Activated naive CD4-positive, alpha-beta T cell treated with anti-CD3 and anti-CD28 coated beads for 36 hours (primary cell): ENCODE measurements at regions not wholly inside any gene's neighbourhood (a gene's known extent, or its start where the extent isn't known, plus 50 kb on each side); places are given as distances from the start of the nearest gene placed in this dataset.

Experiments
- CTCF ChIA-PET: fragments of 350-600 bp; sonication (Branson Sonifier 250); formaldehyde crosslinking; loops from one replicate; lab custom pipeline; 2021; ENCODE audit warnings: antibody characterized with exemption; lab: Charles Lee
- DNase-seq: peaks from one replicate; pipeline ENCODE4 v3.0.0-alpha.2; 2020
- H3K27ac Mint-ChIP-seq: one replicate; pipeline ENCODE4 v1.8.0; 2021; ENCODE audit warnings: mild to moderate bottlenecking, mixed read lengths
- H3K27me3 Mint-ChIP-seq: one replicate; pipeline ENCODE4 v1.8.0; 2021; ENCODE audit warnings: low read depth, mixed read lengths
- H3K36me3 Mint-ChIP-seq: one replicate; pipeline ENCODE4 v1.8.0; 2021; ENCODE audit warnings: low read depth, mixed read lengths
- H3K4me1 Mint-ChIP-seq: one replicate; pipeline ENCODE4 v1.8.0; 2021; ENCODE audit warnings: low read depth, mixed read lengths
- H3K4me3 Mint-ChIP-seq: one replicate; pipeline ENCODE4 v1.8.0; 2021; ENCODE audit warnings: mild to moderate bottlenecking, moderate library complexity, mixed read lengths
- H3K9me3 Mint-ChIP-seq: one replicate; pipeline ENCODE4 v1.8.0; 2021; ENCODE audit warnings: mixed read lengths
- intact Hi-C: fragments of 100-400 bp; cut with micrococcal nuclease; formaldehyde crosslinking; loops from one replicate; pipeline ENCODE4 v1.15.1; 2023

DNA sequence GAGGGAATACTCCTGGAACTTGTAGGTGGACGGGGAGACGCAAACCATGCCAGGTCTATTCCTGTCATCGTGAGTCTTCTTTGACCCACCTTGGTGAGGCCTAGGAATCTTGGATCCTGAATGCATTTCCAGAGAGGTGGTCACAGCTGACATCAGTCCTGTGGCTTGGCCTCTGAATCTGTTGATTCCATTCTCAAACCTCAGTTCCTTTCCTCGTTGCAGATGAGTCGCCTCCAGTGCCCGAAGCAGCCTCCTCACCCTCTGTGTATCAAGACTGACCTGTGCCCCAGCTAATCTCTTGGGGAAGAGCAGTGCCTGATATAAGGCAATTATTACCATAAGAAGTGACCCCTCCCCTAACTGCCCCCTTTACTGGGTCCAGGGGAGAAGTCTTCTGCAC, 118.1 kb downstream of the SMIM20 start:
- DNase-seq: no peak
- peaks cover 12% of the 10 kb centered on the region for H3K4me1 Mint-ChIP-seq
- H3K36me3 Mint-ChIP-seq: no peaks in the 10 kb centered on the region
- peaks cover 12% of the 10 kb centered on the region for H3K27me3 Mint-ChIP-seq
- H3K9me3 Mint-ChIP-seq: no peaks in the 10 kb centered on the region
- no peak overlapping the region for H3K4me3 Mint-ChIP-seq
- intact Hi-C loops: no loop called here
- CTCF ChIA-PET: no interaction called here
- no peak overlapping the region for H3K27ac Mint-ChIP-seq

DNA sequence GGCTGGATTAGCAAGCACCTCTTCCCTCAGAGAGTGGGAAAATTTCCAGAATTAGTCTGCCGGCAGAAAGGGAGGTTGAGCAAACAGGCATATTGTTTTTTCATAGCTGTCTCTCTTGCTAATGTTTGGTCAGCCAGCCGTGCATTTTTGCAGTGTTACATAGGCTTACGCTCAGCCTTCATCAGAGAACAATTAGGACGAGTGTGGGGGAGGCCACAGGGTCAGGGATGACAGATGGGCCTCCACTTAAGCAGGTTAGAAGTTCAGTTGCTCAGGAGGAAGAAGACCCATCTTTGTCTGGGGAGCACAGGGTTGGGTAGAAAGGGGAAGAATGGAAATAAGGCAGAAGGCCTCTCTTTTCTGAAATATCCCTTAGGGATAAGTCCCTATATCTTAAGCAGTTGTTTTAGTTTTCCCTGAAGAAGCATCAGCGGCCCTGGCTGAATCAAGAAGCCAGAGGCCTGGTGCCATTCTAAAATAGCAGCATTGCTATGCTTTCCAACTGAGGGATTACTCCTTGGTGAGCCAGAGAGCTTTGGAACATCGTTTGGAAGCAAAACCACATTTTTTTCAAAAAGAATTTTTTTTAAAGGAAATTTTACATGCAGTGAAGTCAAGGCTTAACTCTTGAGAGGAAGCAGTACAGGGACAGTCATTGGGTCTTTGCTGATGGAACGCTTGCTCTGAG, 118.8 kb downstream of the SMIM20 start:
- no peak for DNase-seq
- CTCF ChIA-PET: interaction anchor here (0.6 to 1.1 kb wide), 3 partner anchors 128 to 688 kb away, joined by 3 to 4 read pairs (median 3); no protein-coding TSS in a partner anchor

DNA sequence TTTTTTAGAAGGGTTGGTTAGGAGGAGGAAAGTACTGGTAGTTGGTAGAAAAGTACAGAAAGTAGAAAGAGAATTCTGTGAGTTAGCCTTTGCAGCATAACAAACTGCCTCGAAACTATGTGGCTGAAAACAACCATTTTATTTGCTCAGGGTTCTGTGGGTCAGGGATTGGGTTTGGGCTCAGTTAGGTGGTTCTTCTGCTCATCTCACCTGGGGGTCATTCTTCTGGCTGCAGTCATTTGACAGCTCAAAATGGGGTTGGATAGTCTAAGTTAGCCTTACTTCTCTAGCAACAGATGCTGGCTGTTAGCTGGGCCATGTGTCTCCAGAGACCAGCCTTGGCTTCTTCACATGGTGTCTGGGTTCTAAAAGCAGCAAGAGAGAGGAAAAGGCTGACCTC, 119.4 kb downstream of the SMIM20 start:
- Mint-ChIP-seq H3K9me3 (no peaks in the 10 kb centered on the region), H3K4me1 (peaks cover 12% of the 10 kb centered on the region), H3K36me3 (no peaks in the 10 kb centered on the region), H3K27me3 (peaks cover 8% of the 10 kb centered on the region), H3K27ac (no peak overlapping the region), H3K4me3 (no peak overlapping the region)
- no peak for DNase-seq
- intact Hi-C loops: no loop called here
- CTCF ChIA-PET: interaction anchor here (0.7 to 1.7 kb wide), 3 partner anchors 46 to 687 kb away, joined by 3 to 4 read pairs (median 4); no protein-coding TSS in a partner anchor

More for the DNA sequence above, 118.8 kb downstream of the SMIM20 start:
- H3K36me3 Mint-ChIP-seq: no peaks in the 10 kb centered on the region
- H3K27ac Mint-ChIP-seq: no peak overlapping the region
- H3K4me3 Mint-ChIP-seq: no peak overlapping the region
- peaks cover 8% of the 10 kb centered on the region for H3K27me3 Mint-ChIP-seq
- no peaks in the 10 kb centered on the region for H3K9me3 Mint-ChIP-seq
- intact Hi-C loops: no loop called here
- H3K4me1 Mint-ChIP-seq: peaks cover 12% of the 10 kb centered on the region

DNA sequence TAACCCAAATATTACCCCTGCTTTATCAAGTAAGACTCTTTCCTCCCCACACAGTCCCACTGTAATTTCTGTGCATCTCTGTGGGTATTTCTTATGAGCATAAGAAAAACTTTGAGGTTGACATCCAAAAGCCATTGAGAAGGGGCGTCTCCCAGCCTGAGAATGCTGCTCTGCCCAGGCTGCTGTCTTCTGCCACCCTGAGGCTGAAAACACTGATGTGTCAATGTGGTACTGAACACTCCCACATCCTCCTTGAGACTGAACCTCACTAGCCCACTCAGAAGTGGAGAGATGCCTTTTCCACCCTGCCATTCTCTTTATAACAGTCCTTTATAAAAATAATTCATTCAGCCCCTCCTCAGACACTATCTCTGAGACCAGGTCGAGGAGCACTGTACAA, 120.8 kb downstream of the SMIM20 start:
- H3K27me3 Mint-ChIP-seq: peaks cover 7% of the 10 kb centered on the region
- DNase-seq: peak; percentile 10
- H3K9me3 Mint-ChIP-seq: no peaks in the 10 kb centered on the region
- H3K36me3 Mint-ChIP-seq: no peaks in the 10 kb centered on the region
- H3K4me1 Mint-ChIP-seq: peaks cover 11% of the 10 kb centered on the region
- H3K4me3 Mint-ChIP-seq: no peak overlapping the region
- no peak overlapping the region for H3K27ac Mint-ChIP-seq
- CTCF ChIA-PET: interaction anchor here (1.7 kb wide), 1 partner anchor 47 kb away, joined by 4 read pairs; no protein-coding TSS in a partner anchor
- intact Hi-C loops: no loop called here

DNA sequence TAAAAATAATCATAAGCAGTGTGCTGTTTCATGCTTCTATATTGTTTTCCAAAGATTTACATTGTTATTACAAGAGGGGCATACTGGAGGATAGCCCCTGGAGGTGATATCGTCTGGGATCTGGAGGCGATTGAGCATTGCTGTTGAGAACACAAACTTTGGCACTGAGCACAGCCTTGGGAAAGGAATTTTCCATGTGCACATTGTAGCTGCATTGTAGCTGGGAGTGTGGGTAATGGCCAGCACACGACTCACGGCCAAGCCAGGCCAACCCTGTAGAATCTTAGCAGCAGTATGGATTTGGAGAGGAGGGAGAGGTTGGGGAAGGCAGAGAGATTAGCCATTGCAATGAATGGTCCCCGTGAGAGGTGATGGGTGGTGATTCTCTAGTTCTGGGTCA, 121.9 kb downstream of the SMIM20 start:
- H3K4me1 Mint-ChIP-seq: peaks cover under 1% of the 10 kb centered on the region
- CTCF ChIA-PET: no interaction called here
- no peaks in the 10 kb centered on the region for H3K36me3 Mint-ChIP-seq
- H3K9me3 Mint-ChIP-seq: no peaks in the 10 kb centered on the region
- no peak overlapping the region for H3K4me3 Mint-ChIP-seq
- intact Hi-C loops: no loop called here
- no peaks in the 10 kb centered on the region for H3K27me3 Mint-ChIP-seq
- no peak overlapping the region for H3K27ac Mint-ChIP-seq
- no peak for DNase-seq

DNA sequence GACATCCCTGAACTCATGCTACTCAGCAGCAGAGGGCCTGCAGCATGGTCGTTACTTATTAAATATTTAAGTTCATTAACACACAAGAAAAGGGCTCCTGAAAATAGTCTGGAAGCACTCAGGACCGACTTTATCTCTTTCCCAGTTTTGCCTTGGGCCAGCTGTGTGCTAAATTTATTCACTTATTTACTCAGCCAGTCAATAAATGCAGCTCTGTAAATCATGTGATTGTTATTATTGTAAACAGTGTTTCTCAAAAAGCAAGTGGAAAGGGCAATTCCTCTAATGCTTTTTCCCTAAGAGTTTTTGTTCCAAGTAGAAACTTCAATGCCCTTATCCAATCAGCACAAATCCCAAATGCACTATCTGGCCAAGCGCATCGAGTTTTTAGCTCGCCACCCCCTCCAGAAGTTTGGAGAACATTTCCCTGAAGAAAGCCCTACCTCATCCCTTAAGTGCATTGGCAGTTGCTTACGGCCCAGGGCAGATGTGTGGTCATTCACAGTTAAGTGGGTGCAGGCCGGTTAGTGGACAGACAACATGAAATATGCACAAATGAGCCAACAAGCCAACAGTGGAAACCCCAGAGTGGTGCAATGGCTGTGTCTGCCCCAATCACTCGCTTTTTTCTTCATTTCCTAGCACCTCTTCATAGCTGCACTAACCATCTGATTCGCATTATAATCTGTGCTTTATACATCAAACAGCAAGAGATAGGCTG, 125.8 kb downstream of the SMIM20 start:
- H3K27me3 Mint-ChIP-seq: no peaks in the 10 kb centered on the region
- H3K4me1 Mint-ChIP-seq: no peaks in the 10 kb centered on the region
- H3K9me3 Mint-ChIP-seq: no peaks in the 10 kb centered on the region
- CTCF ChIA-PET: interaction anchor here (1.3 kb wide), 1 partner anchor 52 kb away, joined by 5 read pairs; no protein-coding TSS in a partner anchor
- no peaks in the 10 kb centered on the region for H3K36me3 Mint-ChIP-seq
- no peak overlapping the region for H3K27ac Mint-ChIP-seq
- DNase-seq: no peak
- H3K4me3 Mint-ChIP-seq: no peak overlapping the region
- intact Hi-C loops: no loop called here

DNA sequence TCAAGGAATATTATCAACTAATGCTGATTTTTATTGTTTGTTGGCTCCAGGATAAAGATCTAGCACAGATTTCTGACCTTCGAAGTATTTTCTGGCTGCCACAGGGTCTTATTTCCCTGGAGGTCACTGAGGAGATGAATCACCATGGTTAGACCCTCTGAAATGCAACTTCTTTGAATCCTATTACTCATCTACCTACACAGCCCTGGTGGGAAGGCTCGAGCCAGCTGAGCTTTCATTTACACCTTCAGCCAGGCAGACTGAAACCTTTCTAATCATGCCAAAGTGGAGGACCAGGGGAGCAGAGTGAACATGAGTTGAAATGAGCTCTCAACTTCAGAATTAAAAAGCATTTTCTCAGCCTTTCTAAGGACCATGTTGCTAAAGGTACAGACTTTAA, 130.5 kb downstream of the SMIM20 start:
- H3K27ac Mint-ChIP-seq: no peak overlapping the region
- H3K36me3 Mint-ChIP-seq: no peaks in the 10 kb centered on the region
- peaks cover 9% of the 10 kb centered on the region for H3K27me3 Mint-ChIP-seq
- CTCF ChIA-PET: no interaction called here
- H3K4me1 Mint-ChIP-seq: no peaks in the 10 kb centered on the region
- H3K4me3 Mint-ChIP-seq: no peak overlapping the region
- intact Hi-C loops: no loop called here
- DNase-seq: no peak
- H3K9me3 Mint-ChIP-seq: no peaks in the 10 kb centered on the region

DNA sequence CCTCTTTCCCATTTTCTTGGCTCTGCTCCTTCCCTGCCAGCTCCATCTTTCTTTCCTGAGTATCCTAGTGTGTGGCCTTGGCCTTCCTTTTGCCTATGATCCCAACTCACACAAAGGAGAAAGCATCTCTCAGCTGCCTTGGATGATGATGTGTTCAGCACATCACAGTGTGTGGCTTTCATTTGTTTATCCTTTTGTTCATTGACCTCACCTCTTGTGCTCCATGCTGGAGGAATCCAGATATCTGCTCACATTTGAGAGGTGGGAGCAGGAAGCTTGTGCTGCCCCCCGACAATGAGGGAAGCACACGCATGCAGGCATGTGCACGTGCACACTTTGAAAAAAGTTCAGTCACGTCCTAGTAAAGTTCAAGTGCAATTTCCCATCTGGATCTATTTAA, 131.0 kb downstream of the SMIM20 start:
- intact Hi-C loops: no loop called here
- H3K4me3 Mint-ChIP-seq: no peak overlapping the region
- no peaks in the 10 kb centered on the region for H3K4me1 Mint-ChIP-seq
- H3K27ac Mint-ChIP-seq: no peak overlapping the region
- CTCF ChIA-PET: no interaction called here
- peaks cover 9% of the 10 kb centered on the region for H3K27me3 Mint-ChIP-seq
- no peaks in the 10 kb centered on the region for H3K9me3 Mint-ChIP-seq
- H3K36me3 Mint-ChIP-seq: no peaks in the 10 kb centered on the region
- DNase-seq: no peak

DNA sequence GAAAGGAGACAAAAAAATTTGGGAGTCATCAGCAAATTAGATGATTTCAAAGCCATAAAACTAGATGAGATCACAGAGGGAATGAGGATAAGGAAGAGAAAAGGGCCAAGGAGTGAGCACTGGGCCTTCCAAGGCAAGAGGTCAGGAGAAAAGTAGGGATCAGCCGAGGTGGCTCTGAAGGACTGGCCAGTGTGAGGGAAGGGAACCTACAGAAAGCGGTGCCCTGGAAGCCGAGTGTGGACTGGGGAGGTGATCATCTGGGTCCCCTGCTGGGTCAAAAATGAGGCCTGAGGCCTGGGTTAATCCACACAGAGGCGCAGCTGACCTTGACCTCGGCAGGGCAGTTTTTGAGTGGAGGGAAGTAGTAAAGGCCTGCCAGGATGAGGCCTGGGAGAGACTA, 133.8 kb downstream of the SMIM20 start:
- intact Hi-C loops: no loop called here
- H3K36me3 Mint-ChIP-seq: no peaks in the 10 kb centered on the region
- no peak for DNase-seq
- peaks cover 14% of the 10 kb centered on the region for H3K27me3 Mint-ChIP-seq
- no peaks in the 10 kb centered on the region for H3K9me3 Mint-ChIP-seq
- H3K4me3 Mint-ChIP-seq: no peak overlapping the region
- no peak overlapping the region for H3K27ac Mint-ChIP-seq
- CTCF ChIA-PET: no interaction called here
- H3K4me1 Mint-ChIP-seq: no peaks in the 10 kb centered on the region

DNA sequence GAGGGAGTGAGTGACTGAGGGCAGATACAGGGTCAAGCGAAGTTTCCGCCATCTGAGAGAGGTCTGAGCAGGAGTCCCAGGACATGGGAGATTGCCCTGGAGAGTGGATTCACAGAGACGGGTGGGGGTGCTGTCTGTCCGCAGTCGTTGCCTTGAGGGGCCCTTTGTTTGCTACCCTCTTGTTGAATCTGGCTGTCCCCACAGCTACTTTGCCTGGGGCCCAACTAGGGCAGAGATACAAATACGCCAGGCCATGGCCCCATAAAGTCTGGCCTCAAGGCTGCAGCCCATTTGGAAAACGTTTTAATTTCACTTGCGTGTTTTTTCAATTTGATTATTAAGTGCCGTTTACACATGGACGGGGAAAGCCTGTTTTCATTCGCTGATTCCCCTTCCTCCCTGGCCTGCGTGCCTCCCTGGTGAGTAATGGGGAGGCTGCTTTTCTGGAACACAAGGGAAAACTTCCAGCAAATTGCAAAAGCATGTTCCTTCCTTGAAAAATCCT, 134.4 kb downstream of the SMIM20 start:
- Mint-ChIP-seq H3K4me3 (no peak overlapping the region), H3K27me3 (peaks cover 14% of the 10 kb centered on the region), H3K36me3 (no peaks in the 10 kb centered on the region), H3K27ac (no peak overlapping the region), H3K4me1 (no peaks in the 10 kb centered on the region), H3K9me3 (no peaks in the 10 kb centered on the region)
- no peak for DNase-seq
- intact Hi-C loops: no loop called here
- CTCF ChIA-PET: no interaction called here

DNA sequence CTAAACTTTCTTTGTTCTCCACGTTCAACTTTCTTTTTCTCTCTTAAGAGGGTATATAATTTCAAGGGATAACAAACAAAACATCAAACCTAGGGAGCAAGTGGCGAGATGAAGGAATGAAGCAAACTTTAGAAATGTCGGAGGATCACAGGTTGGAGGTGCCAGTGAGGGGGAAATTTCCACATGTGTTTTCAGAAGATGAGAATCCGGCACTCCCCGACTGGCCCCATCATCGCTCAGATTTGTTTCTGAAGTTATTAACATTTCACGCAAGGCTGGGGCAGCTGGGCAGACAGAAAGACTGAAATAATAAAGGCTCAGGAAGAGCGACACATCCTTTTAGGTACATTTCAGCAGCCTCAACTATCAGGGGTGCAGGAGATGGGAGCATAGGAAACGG, 134.9 kb downstream of the SMIM20 start:
- H3K36me3 Mint-ChIP-seq: no peaks in the 10 kb centered on the region
- H3K27ac Mint-ChIP-seq: no peak overlapping the region
- no peaks in the 10 kb centered on the region for H3K9me3 Mint-ChIP-seq
- H3K4me1 Mint-ChIP-seq: no peaks in the 10 kb centered on the region
- H3K4me3 Mint-ChIP-seq: no peak overlapping the region
- CTCF ChIA-PET: no interaction called here
- DNase-seq: no peak
- intact Hi-C loops: no loop called here
- peaks cover 14% of the 10 kb centered on the region for H3K27me3 Mint-ChIP-seq

DNA sequence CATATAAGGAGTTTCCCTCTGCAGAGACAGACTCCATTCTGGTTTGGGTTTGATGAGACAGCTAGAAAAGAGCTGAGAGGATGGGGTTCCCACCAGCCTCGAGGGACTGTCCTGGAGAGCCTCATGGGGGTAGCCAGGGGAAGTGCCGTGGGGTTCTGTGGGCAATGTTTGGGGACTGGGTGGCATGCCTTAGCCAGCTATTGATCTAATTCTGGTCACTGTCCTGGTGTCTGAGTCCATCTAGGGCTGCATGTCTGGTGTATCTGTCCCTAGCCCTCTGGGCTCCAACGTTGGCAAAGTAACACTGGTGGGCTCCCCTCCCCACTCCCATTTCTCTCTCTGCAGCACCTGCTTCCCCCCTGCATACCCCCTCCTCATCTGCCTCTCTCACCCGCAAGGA, 135.4 kb downstream of the SMIM20 start:
- Mint-ChIP-seq H3K27me3 (peaks cover 14% of the 10 kb centered on the region), H3K36me3 (no peaks in the 10 kb centered on the region), H3K27ac (no peak overlapping the region), H3K9me3 (no peaks in the 10 kb centered on the region), H3K4me1 (no peaks in the 10 kb centered on the region), H3K4me3 (no peak overlapping the region)
- CTCF ChIA-PET: no interaction called here
- DNase-seq: no peak
- intact Hi-C loops: no loop called here

DNA sequence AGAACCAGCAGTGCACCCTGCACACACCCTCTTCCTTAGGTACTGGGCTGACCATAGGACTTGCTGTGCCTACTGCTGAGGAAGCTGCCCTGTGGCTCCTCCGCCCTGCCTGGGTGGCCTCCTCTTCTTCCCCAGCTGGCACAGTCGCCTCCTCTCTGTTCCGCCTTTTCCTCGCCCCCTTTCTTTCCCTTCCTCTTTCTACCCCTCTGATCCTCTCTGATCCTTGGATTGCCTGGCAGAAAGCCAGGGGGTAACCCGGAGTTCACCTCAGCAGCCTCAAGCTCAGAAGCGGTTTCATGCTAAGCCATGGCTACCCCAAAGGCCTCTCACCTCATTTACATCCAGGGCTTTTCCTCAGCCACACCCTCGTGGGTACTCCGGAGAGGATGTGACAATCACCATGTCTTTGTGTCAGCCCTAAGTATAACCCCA, 136.2 kb downstream of the SMIM20 start:
- Mint-ChIP-seq H3K27ac (no peak overlapping the region), H3K36me3 (no peaks in the 10 kb centered on the region), H3K9me3 (peaks cover 2% of the 10 kb centered on the region), H3K27me3 (peaks cover 14% of the 10 kb centered on the region), H3K4me3 (no peak overlapping the region), H3K4me1 (peaks cover 2% of the 10 kb centered on the region)
- intact Hi-C loops: no loop called here
- CTCF ChIA-PET: no interaction called here
- DNase-seq: no peak
